Mesodermal cell (in vitro differentiated cells): ENCODE measurements at regions not wholly inside any gene's neighbourhood (a gene's known extent, or its start where the extent isn't known, plus 50 kb on each side); places are given as distances from the start of the nearest gene placed in this dataset.

Source experiments
- H3K27ac ChIP-seq: 2 replicates; pipeline ENCODE4 v1.7.0; 2013; ENCODE audit warnings: mild to moderate bottlenecking, low read depth, low read length, moderate library complexity; ENCODE audit not compliant: severe bottlenecking
- H3K36me3 ChIP-seq: 2 replicates; pipeline ENCODE4 v1.7.1; 2013; ENCODE audit warnings: mild to moderate bottlenecking, low read length, moderate library complexity; ENCODE audit not compliant: control insufficient read depth, insufficient read depth
- H3K4me1 ChIP-seq: one replicate; pipeline ENCODE4 v1.7.1; 2013; ENCODE audit warnings: mild to moderate bottlenecking, low read length; ENCODE audit not compliant: insufficient read depth, control insufficient read depth, poor library complexity, severe bottlenecking
- H3K4me3 ChIP-seq: 2 replicates; pipeline ENCODE4 v1.7.0; 2013; ENCODE audit warnings: low read length, control low read depth, mild to moderate bottlenecking; ENCODE audit not compliant: insufficient read depth, poor library complexity, severe bottlenecking; ENCODE audit errors: extremely low read depth
- H3K9me3 ChIP-seq: 2 replicates; pipeline ENCODE4 v1.7.1; 2013; ENCODE audit warnings: mild to moderate bottlenecking, low read length, moderate library complexity; ENCODE audit not compliant: control insufficient read depth
- WGBS, 2 experiments: methylation state at CpG; one replicate each; pipeline ENCODE4 v1.1.5; 2013; ENCODE audit warnings: missing lambda C conversion rate in 2 of 2; ENCODE audit not compliant: insufficient coverage in 2 of 2; 5-methylcytosine and 5-hydroxymethylcytosine counted together

DNA sequence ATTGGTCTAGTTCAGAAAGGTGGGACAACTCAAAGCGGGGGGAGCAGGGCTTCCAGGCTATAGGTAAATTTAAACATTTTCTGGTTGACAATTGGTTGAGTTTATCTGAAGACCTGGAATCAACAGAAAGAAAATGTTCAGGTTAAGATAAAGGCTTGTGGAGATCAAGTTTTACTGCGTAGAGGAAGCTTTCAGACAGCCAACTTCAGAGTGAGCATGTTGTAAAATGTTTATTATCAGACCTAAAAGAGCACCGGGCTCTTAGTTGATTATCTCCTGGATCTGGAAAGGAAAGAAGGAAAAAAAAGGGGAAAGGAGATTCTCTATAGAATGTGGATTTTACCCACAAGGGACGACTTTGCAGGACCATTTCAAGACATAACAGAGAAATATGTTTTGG, 227.0 kb upstream of the SH3BP4 start:
- Histone ChIP-seq H3K9me3 (no peaks in the 10 kb centered on the region), H3K36me3 (no peaks in the 10 kb centered on the region), H3K27ac (no peak overlapping the region), H3K4me3 (no peak overlapping the region), H3K4me1 (peaks cover 17% of the 10 kb centered on the region)
- 82 to 91% methylated on average over 4 of the region's 4 CpGs for WGBS, 2 experiments

GRCh38 chr2:234723400-234723799, 226.5 kb upstream of the ARL4C start:
- Histone ChIP-seq H3K9me3 (no peaks in the 10 kb centered on the region), H3K4me1 (peaks cover 17% of the 10 kb centered on the region), H3K27ac (no peak overlapping the region), H3K4me3 (no peak overlapping the region), H3K36me3 (no peaks in the 10 kb centered on the region)
- 42 to 80% methylated on average over 2 to 5 of the region's 6 CpGs for WGBS, 2 experiments

DNA sequence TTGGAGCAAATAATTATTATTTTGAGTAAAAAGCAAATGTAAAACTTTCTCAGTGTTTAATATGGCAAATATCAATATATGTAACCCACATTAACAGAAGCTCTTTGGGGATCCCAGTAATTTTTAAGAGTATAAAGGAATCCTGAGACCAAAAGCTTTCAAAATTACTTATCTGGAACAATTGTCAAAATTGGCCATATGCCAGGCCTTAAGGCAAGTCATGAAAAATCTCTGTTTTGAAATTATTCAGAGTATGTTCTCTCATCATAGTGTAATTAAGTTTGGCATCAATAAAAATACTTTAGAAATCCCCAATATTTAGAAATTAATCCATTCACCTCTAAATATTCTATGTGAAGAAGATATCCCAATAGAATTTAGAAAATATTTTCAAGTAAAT, 225.3 kb upstream of the ARL4C start:
- Histone ChIP-seq H3K4me1 (peaks cover 17% of the 10 kb centered on the region), H3K36me3 (no peaks in the 10 kb centered on the region), H3K4me3 (no peak overlapping the region), H3K27ac (no peak overlapping the region), H3K9me3 (no peaks in the 10 kb centered on the region)

GRCh38 chr2:234719116-234719716, 222.3 kb upstream of the ARL4C start:
- whole genome bisulfite sequencing, 2 experiments, result 86 to 91% methylated on average over 4 to 6 of the region's 7 CpGs
- Histone ChIP-seq H3K36me3 (no peaks in the 10 kb centered on the region), H3K27ac (no peak overlapping the region), H3K4me1 (peaks cover 2% of the 10 kb centered on the region), H3K9me3 (no peaks in the 10 kb centered on the region), H3K4me3 (no peak overlapping the region)

- WGBS, 2 experiments, result 90 to 96% methylated on average over 8 to 9 of the region's 9 CpGs
- H3K4me1 ChIP-seq, result no peaks in the 10 kb centered on the region
Observed at GRCh38 chr2:234716271-234716670, 219.4 kb upstream of the ARL4C start.

DNA sequence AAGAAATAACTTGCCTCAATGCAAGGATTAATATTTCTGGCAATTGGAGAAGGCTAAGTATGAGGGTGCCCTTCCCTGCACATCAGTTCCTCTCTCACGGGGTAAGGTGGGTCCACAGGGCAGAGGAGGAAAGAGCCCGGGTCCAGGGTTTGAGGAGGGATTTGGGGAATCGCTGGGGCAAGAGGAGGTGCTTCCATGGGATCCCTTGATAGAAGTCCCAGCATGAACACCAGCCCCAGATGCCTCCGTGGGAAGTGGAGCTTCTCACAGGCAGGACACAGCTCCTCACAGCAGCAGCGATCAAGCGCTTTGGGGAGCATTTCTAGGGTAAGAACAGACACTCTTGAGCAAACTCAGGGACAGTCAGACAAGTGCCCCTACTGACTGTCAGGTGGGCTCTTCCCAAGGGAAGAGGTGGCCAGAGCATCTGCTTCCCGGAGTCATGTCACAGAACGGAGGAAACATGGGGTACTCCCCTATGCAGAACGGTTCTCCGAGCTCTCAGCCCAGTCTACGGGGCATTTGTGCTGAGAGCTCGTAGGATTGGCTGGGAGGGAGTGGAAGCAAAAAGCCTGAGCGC, 218.9 kb upstream of the ARL4C start:
- 94 to 97% methylated on average over 12 to 13 of the region's 13 CpGs for WGBS, 2 experiments
- H3K4me3 ChIP-seq, result no peak overlapping the region
- no peaks in the 10 kb centered on the region for H3K36me3 ChIP-seq
- no peaks in the 10 kb centered on the region for H3K4me1 ChIP-seq
- H3K9me3 ChIP-seq, result no peaks in the 10 kb centered on the region
- H3K27ac ChIP-seq, result no peak overlapping the region

More at GRCh38 chr2:234716271-234716670, 219.4 kb upstream of the ARL4C start:
- H3K4me3 ChIP-seq, result no peak overlapping the region
- H3K36me3 ChIP-seq, result no peaks in the 10 kb centered on the region
- H3K9me3 ChIP-seq, result no peaks in the 10 kb centered on the region
- no peak overlapping the region for H3K27ac ChIP-seq

- Histone ChIP-seq H3K4me1 (no peaks in the 10 kb centered on the region), H3K36me3 (no peaks in the 10 kb centered on the region), H3K4me3 (no peak overlapping the region), H3K27ac (no peak overlapping the region), H3K9me3 (no peaks in the 10 kb centered on the region)
- 96 to 97% methylated on average over 5 of the region's 5 CpGs for WGBS, 2 experiments
Observed at GRCh38 chr2:234714711-234715110, 217.8 kb upstream of the ARL4C start.

DNA sequence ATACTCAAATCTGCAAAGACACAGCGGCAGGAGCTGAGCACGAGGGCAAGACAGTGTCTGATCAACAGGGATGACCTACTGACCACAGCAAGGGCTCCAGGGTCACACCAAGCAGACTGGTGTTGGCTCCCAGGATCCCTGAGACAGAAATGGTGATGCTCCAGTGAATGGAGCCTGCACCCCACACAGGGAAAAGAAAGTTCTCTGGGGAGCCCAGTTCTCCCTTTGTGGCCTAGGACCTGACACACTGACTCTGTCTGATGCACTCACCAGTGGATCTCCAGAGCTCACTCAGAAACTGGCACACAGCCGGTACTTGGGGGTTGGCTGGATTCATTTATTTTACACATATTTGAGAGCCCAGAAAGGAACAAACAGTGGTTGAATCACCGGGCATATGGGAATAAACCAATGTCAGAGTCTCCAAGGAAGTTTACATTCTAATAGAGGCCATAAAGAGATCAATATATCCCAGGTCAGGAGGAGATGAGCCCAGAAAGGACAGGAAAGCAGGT, 215.6 kb upstream of the ARL4C start:
- WGBS, 2 experiments, result 77 to 79% methylated on average over 2 to 3 of the region's 4 CpGs
- Histone ChIP-seq H3K9me3 (no peaks in the 10 kb centered on the region), H3K4me1 (no peaks in the 10 kb centered on the region)

DNA sequence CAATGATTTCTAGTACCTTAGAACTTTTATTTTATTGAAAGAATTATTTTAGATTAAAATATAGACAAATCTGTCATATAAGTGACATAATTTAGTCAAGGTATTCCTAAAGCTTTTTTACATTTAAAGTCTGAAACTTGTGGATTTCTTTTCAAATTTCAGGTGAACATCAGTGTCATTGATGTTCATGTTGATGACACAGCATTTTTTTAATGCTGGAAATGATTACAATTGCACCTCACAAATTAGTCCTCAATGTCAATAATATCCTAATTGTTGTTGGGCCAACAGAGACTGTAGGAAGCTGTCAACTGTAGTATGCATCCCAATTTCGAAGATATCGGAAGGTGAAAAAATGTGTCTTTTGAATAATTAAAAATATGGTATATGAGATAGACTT, 214.4 kb upstream of the ARL4C start:
- 90 to 93% methylated on average over 2 of the region's 2 CpGs for WGBS, 2 experiments
- no peaks in the 10 kb centered on the region for H3K9me3 ChIP-seq
- H3K36me3 ChIP-seq, result no peaks in the 10 kb centered on the region
- no peak overlapping the region for H3K27ac ChIP-seq
- H3K4me1 ChIP-seq, result no peaks in the 10 kb centered on the region
- no peak overlapping the region for H3K4me3 ChIP-seq

More for the DNA sequence above, 215.6 kb upstream of the ARL4C start:
- no peak overlapping the region for H3K27ac ChIP-seq
- H3K4me3 ChIP-seq, result no peak overlapping the region
- no peaks in the 10 kb centered on the region for H3K36me3 ChIP-seq

GRCh38 chr2:234710587-234710986, 213.7 kb upstream of the ARL4C start:
- H3K4me1 ChIP-seq, result no peaks in the 10 kb centered on the region
- 6 to 20% methylated on average over 1 to 3 of the region's 5 CpGs for WGBS, 2 experiments
- no peaks in the 10 kb centered on the region for H3K36me3 ChIP-seq
- H3K9me3 ChIP-seq, result no peaks in the 10 kb centered on the region
- H3K27ac ChIP-seq, result no peak overlapping the region
- no peak overlapping the region for H3K4me3 ChIP-seq

DNA sequence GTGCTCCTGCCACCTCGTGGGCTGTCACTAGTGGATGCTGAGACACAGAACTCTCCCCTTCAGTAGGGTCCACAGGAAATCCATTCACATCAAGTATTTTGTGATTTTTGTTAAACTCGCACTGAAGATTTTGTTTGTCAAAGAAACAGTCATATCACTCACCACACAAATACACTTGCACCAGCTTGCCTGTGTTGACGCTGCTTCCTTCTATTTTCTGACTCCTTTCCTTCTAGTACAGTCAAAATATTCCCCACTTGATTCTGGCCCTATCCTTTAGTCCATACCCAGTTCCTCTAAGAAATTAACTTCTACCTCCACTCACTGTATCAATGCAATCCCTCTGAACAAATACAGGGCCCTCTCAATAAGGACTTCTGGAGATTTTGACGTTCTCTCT, 213.2 kb upstream of the ARL4C start:
- 35 to 36% methylated on average over 3 to 4 of the region's 4 CpGs for WGBS, 2 experiments
- Histone ChIP-seq H3K4me1 (peaks cover 2% of the 10 kb centered on the region), H3K4me3 (no peak overlapping the region), H3K36me3 (no peaks in the 10 kb centered on the region), H3K27ac (no peak overlapping the region), H3K9me3 (no peaks in the 10 kb centered on the region)
